GM19468 (cell line): ENCODE measurements at regions not wholly inside any gene's neighbourhood (a gene's known extent, or its start where the extent isn't known, plus 50 kb on each side); places are given as distances from the start of the nearest gene placed in this dataset.

ENCODE experiments used
- ATAC-seq: cut with Tn5 transposase; IDR thresholded peaks from one replicate; pipeline ENCODE4 v1.9.1; 2021; ENCODE audit warnings: mild to moderate bottlenecking, moderate library complexity, moderate number of reproducible peaks; ENCODE audit not compliant: unreplicated experiment; ENCODE audit errors: extremely low read depth

DNA sequence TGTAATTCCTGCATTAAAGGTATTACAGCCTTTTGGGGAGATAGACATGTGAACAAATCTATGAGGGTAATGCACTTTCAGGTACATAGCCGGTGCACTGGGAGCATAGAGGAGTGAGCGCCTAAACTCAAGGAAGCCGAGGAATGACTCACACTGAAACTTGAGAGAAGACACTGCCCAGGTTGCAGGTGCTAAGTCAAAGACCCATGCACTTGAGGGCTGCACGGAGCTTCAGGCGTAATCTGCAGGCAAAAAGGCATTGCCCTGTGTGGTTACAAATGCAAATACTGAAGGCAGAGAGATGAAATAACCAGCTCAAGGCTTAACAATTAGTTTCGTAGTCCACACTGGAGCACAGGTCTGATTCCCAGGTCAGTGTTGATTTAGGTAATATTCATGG lies 51.0 kb upstream of the OSBPL3 start:
- peak; percentile 78 for ATAC-seq
